Panc1 (cell line): ENCODE measurements at regions not wholly inside any gene's neighbourhood (a gene's known extent, or its start where the extent isn't known, plus 50 kb on each side); places are given as distances from the start of the nearest gene placed in this dataset.

Source experiments
- CTCF ChIP-seq: fragments of 450-650 bp; IDR thresholded peaks from 2 replicates; pipeline ENCODE4 v1.5.1; 2017; ENCODE audit warnings: mild to moderate bottlenecking
- REST ChIP-seq, 2 experiments: IDR thresholded peaks; 2 replicates each; pipeline ENCODE4 v1.6.1; 2011 to 2012; ENCODE audit warnings: low read depth in 2 of 2, control low read depth in 1 of 2, low read length in 1 of 2, mild to moderate bottlenecking in 1 of 2, moderate library complexity in 1 of 2; ENCODE audit not compliant: insufficient read depth in 1 of 2
- SIN3A ChIP-seq: IDR thresholded peaks from 2 replicates; pipeline ENCODE4 v1.6.1; 2012; ENCODE audit warnings: low read depth, mild to moderate bottlenecking, low read length, moderate library complexity, borderline replicate concordance; ENCODE audit not compliant: insufficient read depth

GRCh38 chr4:129328162-129328561 is 232.2 kb downstream of the C4orf33 start:
- TF ChIP-seq CTCF, result no peak
- no peak for TF ChIP-seq REST (IDR thresholded peaks at IDR 0.05; ENCODE audit: insufficient read depth in 1 of 2, low read depth in 2 of 2, low read length in 1 of 2)
- TF ChIP-seq SIN3A, result no peak
